Mesenchymal stem cell (in vitro differentiated cells and primary cell): ENCODE measurements at regions not wholly inside any gene's neighbourhood (a gene's known extent, or its start where the extent isn't known, plus 50 kb on each side); places are given as distances from the start of the nearest gene placed in this dataset.

Source experiments
- DNase-seq: peaks from one replicate; pipeline ENCODE4 v3.0.0-alpha.2; 2013
- H2AFZ ChIP-seq: one replicate; pipeline ENCODE4 v1.6.1; 2013; ENCODE audit warnings: low read depth, mild to moderate bottlenecking, control low read depth, inconsistent platforms, low read length, moderate library complexity
- H2AK5ac ChIP-seq: 2 replicates; pipeline ENCODE4 v1.6.1; 2013; ENCODE audit warnings: low read length, moderate library complexity, mild to moderate bottlenecking, inconsistent platforms; ENCODE audit not compliant: severe bottlenecking
- H2BK120ac ChIP-seq: one replicate; pipeline ENCODE4 v1.6.1; 2013; ENCODE audit warnings: low read depth, mild to moderate bottlenecking, inconsistent platforms, low read length, moderate library complexity
- H2BK12ac ChIP-seq, 2 experiments: one replicate each; pipeline ENCODE4 v1.6.1; 2013; ENCODE audit warnings: inconsistent platforms in 2 of 2, low read length in 2 of 2, mild to moderate bottlenecking in 2 of 2, moderate library complexity in 2 of 2, control low read depth in 1 of 2
- H2BK15ac ChIP-seq: one replicate; pipeline ENCODE4 v1.6.1; 2013; ENCODE audit warnings: mild to moderate bottlenecking, low read depth, inconsistent platforms; ENCODE audit not compliant: poor library complexity, severe bottlenecking
- H2BK5ac ChIP-seq: 2 replicates; pipeline ENCODE4 v1.6.1; 2013; ENCODE audit warnings: low read depth, mild to moderate bottlenecking, low read length, control low read depth, inconsistent platforms; ENCODE audit not compliant: poor library complexity, severe bottlenecking
- H3K14ac ChIP-seq, 2 experiments: one replicate each; pipeline ENCODE4 v1.6.1; 2013; ENCODE audit warnings: inconsistent platforms in 2 of 2, low read length in 2 of 2, control low read depth in 1 of 2, mild to moderate bottlenecking in 1 of 2, moderate library complexity in 1 of 2
- H3K18ac ChIP-seq, 2 experiments: one replicate each; pipeline ENCODE4 v1.6.1; 2013; ENCODE audit warnings: inconsistent platforms in 2 of 2, low read length in 2 of 2, control low read depth in 1 of 2, low read depth in 1 of 2, mild to moderate bottlenecking in 1 of 2
- H3K23ac ChIP-seq, 2 experiments: one replicate each; pipeline ENCODE4 v1.6.1; 2013; ENCODE audit warnings: inconsistent platforms in 2 of 2, low read length in 2 of 2, mild to moderate bottlenecking in 2 of 2, moderate library complexity in 2 of 2, control low read depth in 1 of 2
- H3K27ac ChIP-seq: 2 replicates; pipeline ENCODE4 v1.5.1; 2013; ENCODE audit warnings: mild to moderate bottlenecking, moderate library complexity, low read length, control low read depth, inconsistent platforms; ENCODE audit not compliant: poor library complexity, severe bottlenecking
- H3K27me3 ChIP-seq, 2 experiments: 2 replicates each; pipeline versions ENCODE4 v1.6.1 to v1.7.0; 2013; ENCODE audit warnings: low read length in 2 of 2, mild to moderate bottlenecking in 2 of 2, moderate library complexity in 2 of 2, control low read depth in 1 of 2, inconsistent platforms in 1 of 2; ENCODE audit not compliant: control insufficient read depth in 1 of 2, insufficient read depth in 1 of 2
- H3K36me3 ChIP-seq, 2 experiments: 2 replicates each; pipeline versions ENCODE4 v1.6.1 to v1.7.0; 2013; ENCODE audit warnings: low read length in 2 of 2, control low read depth in 1 of 2, inconsistent platforms in 1 of 2, low read depth in 1 of 2, mild to moderate bottlenecking in 1 of 2; ENCODE audit not compliant: insufficient read depth in 2 of 2, control insufficient read depth in 1 of 2
- H3K4ac ChIP-seq, 2 experiments: one replicate each; pipeline ENCODE4 v1.6.1; 2013; ENCODE audit warnings: inconsistent platforms in 2 of 2, low read length in 2 of 2, mild to moderate bottlenecking in 2 of 2, moderate library complexity in 2 of 2, control low read depth in 1 of 2, low read depth in 1 of 2
- H3K4me1 ChIP-seq: 2 replicates; pipeline ENCODE4 v1.6.1; 2013; ENCODE audit warnings: low read depth, low read length, control low read depth; ENCODE audit not compliant: control insufficient read depth, insufficient read depth
- H3K4me2 ChIP-seq: 2 replicates; pipeline ENCODE4 v1.6.1; 2013; ENCODE audit warnings: low read length, mild to moderate bottlenecking, inconsistent platforms; ENCODE audit not compliant: poor library complexity, severe bottlenecking
- H3K4me3 ChIP-seq, 2 experiments: 2 replicates each; pipeline versions ENCODE4 v1.5.1 to v1.7.0; 2013; ENCODE audit warnings: low read length in 2 of 2, mild to moderate bottlenecking in 2 of 2, control low read depth in 1 of 2, low read depth in 1 of 2; ENCODE audit not compliant: insufficient read depth in 1 of 2
- H3K79me1 ChIP-seq: replicated peaks from 2 replicates; pipeline ENCODE4 v1.6.1; 2013; ENCODE audit warnings: mild to moderate bottlenecking, control low read depth, low read length, inconsistent platforms; ENCODE audit not compliant: poor library complexity, severe bottlenecking
- H3K9ac ChIP-seq: 2 replicates; pipeline ENCODE4 v1.7.0; 2013; ENCODE audit warnings: mild to moderate bottlenecking, low read length, moderate library complexity
- H3K9me3 ChIP-seq: 2 replicates; pipeline ENCODE4 v1.7.0; 2013; ENCODE audit warnings: mild to moderate bottlenecking, low read length; ENCODE audit not compliant: control insufficient read depth
- H4K8ac ChIP-seq: one replicate; pipeline ENCODE4 v1.6.1; 2013; ENCODE audit warnings: inconsistent platforms, mild to moderate bottlenecking, low read length, moderate library complexity
- H4K91ac ChIP-seq: one replicate; pipeline ENCODE4 v1.6.1; 2013; ENCODE audit warnings: mild to moderate bottlenecking, low read length, inconsistent platforms
- WGBS: methylation state at CpG from one replicate; pipeline ENCODE4 v1.1.7; 2013; ENCODE audit warnings: mixed read lengths; 5-methylcytosine and 5-hydroxymethylcytosine counted together

DNA sequence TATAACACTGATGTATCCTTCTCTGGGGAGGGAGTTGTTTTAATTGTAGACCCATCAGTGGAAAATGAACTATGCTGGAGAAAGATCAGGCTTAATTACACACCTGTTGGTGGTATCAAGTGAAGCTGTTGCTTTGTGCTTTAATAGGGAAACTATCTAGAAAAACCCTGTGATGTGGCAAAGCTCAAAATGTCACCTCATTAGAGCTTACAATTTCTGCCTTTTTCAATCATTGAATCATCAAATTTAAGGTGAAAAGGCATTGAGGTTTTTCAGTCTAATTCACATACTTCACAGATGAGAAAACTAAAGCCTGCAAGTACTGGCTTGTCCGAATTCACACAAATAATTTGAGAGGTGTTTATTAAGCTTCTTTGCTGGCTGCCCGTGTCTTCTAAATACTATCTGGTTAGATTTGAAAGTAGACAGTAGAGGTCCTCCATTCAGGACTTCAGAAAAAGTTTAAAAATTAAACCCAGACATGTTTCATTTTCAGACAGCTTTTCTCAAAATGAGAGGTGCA is 143.3 kb upstream of the MAP3K7 start:
- no peak overlapping the region for H2BK12ac ChIP-seq
- no peak overlapping the region for H3K27ac ChIP-seq
- H3K4me1 ChIP-seq, result no peaks in the 10 kb centered on the region
- no peak overlapping the region for H3K4me3 ChIP-seq
- H2BK120ac ChIP-seq, result no peak overlapping the region
- H2AFZ ChIP-seq, result no peak overlapping the region
- H2BK5ac ChIP-seq, result no peak overlapping the region
- no peaks in the 10 kb centered on the region for H3K36me3 ChIP-seq
- H3K27me3 ChIP-seq, result no peaks in the 10 kb centered on the region
- no peak overlapping the region for H3K9ac ChIP-seq
- H3K18ac ChIP-seq, result no peak overlapping the region
- no peak overlapping the region for H3K14ac ChIP-seq
- no peak overlapping the region for H3K4ac ChIP-seq
- H4K8ac ChIP-seq, result no peak overlapping the region
- H3K23ac ChIP-seq, result no peak overlapping the region
- DNase-seq, result no peak
- no peak overlapping the region for H2AK5ac ChIP-seq
- no peak overlapping the region for H2BK15ac ChIP-seq
- no peaks in the 10 kb centered on the region for H3K9me3 ChIP-seq
- H3K4me2 ChIP-seq, result no peak overlapping the region
- H3K79me1 ChIP-seq, result no peaks in the 10 kb centered on the region
- WGBS, result 100% methylated on average over 1 of the region's 2 CpGs
- no peak overlapping the region for H4K91ac ChIP-seq

DNA sequence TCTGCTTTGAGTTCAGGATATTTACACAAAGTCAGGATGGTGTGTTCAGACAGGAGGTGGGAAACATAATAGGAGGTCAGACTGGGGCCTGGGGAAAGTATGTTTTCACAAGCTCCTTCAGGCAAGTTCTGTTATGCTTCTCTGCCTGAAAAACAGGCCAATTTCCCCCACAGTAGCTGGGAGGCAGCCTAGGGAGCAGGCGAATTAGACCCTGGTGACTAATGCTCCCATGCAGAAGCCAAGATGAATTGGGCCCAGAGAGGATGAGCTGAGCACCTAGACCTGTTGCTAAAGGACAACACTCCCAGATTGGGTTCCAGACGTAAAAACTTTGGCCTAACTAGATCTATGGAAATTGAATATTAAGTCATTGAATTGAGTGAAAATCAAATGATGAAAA is 142.2 kb upstream of the MAP3K7 start:
- Histone ChIP-seq H3K36me3 (no peaks in the 10 kb centered on the region), H2AK5ac (no peak overlapping the region), H3K27me3 (no peaks in the 10 kb centered on the region), H3K27ac (no peak overlapping the region), H3K4me3 (no peak overlapping the region), H3K14ac (no peak overlapping the region), H2BK5ac (no peak overlapping the region), H3K23ac (no peak overlapping the region), H3K18ac (no peak overlapping the region), H4K91ac (no peak overlapping the region), H2BK120ac (no peak overlapping the region), H2BK12ac (no peak overlapping the region), H3K4me1 (no peaks in the 10 kb centered on the region), H3K9me3 (no peaks in the 10 kb centered on the region), H2AFZ (no peak overlapping the region), H4K8ac (no peak overlapping the region), H3K4ac (no peak overlapping the region), H2BK15ac (no peak overlapping the region), H3K79me1 (no peaks in the 10 kb centered on the region), H3K4me2 (no peak overlapping the region), H3K9ac (no peak overlapping the region)
- WGBS, result 63% methylated on average over 1 of the region's 2 CpGs
- DNase-seq, result no peak

GRCh38 chr6:90722648-90723047 is 135.8 kb upstream of the MAP3K7 start:
- no peak overlapping the region for H3K23ac ChIP-seq
- H3K4ac ChIP-seq, result no peak overlapping the region
- no peak overlapping the region for H3K4me3 ChIP-seq
- no peak overlapping the region for H3K14ac ChIP-seq
- no peaks in the 10 kb centered on the region for H3K36me3 ChIP-seq
- no peak overlapping the region for H2AFZ ChIP-seq
- H3K27me3 ChIP-seq, result no peaks in the 10 kb centered on the region
- no peak overlapping the region for H2AK5ac ChIP-seq
- H3K4me1 ChIP-seq, result no peaks in the 10 kb centered on the region
- H3K79me1 ChIP-seq, result no peaks in the 10 kb centered on the region
- no peak overlapping the region for H2BK120ac ChIP-seq
- no peak overlapping the region for H2BK12ac ChIP-seq
- H3K4me2 ChIP-seq, result no peak overlapping the region
- H2BK5ac ChIP-seq, result no peak overlapping the region
- H4K8ac ChIP-seq, result no peak overlapping the region
- no peak overlapping the region for H3K18ac ChIP-seq
- no peak overlapping the region for H3K27ac ChIP-seq
- WGBS, result 75% methylated on average over 1 of the region's 2 CpGs
- H4K91ac ChIP-seq, result no peak overlapping the region
- no peak overlapping the region for H2BK15ac ChIP-seq
- no peak for DNase-seq
- H3K9ac ChIP-seq, result no peak overlapping the region
- H3K9me3 ChIP-seq, result no peaks in the 10 kb centered on the region

DNA sequence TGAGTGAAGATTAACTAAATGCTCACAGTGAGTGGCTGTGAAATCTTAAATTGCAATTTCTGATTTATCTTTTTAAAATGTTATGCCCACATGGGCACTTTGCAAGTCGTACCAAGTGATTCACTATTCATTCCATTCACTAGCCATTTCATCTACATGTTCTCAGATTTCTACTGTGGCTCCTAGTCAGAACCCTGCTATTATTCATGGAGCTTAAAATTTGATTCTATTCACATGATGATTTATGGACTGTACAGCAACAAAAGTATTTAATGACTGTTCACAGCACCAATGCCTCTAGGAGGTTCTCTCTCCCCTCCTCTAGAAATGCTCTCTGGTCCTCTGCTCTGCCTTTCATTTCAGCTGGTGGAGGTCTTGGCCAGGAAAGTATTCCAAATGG is 133.5 kb upstream of the MAP3K7 start:
- H2BK120ac ChIP-seq, result no peak overlapping the region
- no peaks in the 10 kb centered on the region for H3K9me3 ChIP-seq
- DNase-seq, result no peak
- no peak overlapping the region for H4K91ac ChIP-seq
- H3K27ac ChIP-seq, result no peak overlapping the region
- H2AK5ac ChIP-seq, result no peak overlapping the region
- no peak overlapping the region for H3K4ac ChIP-seq
- H3K79me1 ChIP-seq, result no peaks in the 10 kb centered on the region
- no peaks in the 10 kb centered on the region for H3K4me1 ChIP-seq
- no peak overlapping the region for H4K8ac ChIP-seq
- H3K14ac ChIP-seq, result no peak overlapping the region
- H3K18ac ChIP-seq, result no peak overlapping the region
- no peak overlapping the region for H3K9ac ChIP-seq
- no peak overlapping the region for H2AFZ ChIP-seq
- H3K4me3 ChIP-seq, result no peak overlapping the region
- WGBS, result 100% methylated on average over 1 of the region's 1 CpG
- no peaks in the 10 kb centered on the region for H3K36me3 ChIP-seq
- H2BK12ac ChIP-seq, result no peak overlapping the region
- H3K23ac ChIP-seq, result no peak overlapping the region
- H3K27me3 ChIP-seq, result no peaks in the 10 kb centered on the region
- no peak overlapping the region for H2BK5ac ChIP-seq
- H2BK15ac ChIP-seq, result no peak overlapping the region
- H3K4me2 ChIP-seq, result no peak overlapping the region
